Psoas muscle (tissue), 7 donors: ENCODE measurements at regions not wholly inside any gene's neighbourhood (a gene's known extent, or its start where the extent isn't known, plus 50 kb on each side); places are given as distances from the start of the nearest gene placed in this dataset.

Source experiments
- ATAC-seq, 4 donors: fragments of 200-7000 bp; cut with Tn5 transposase; one replicate each; pipeline ENCODE4 v1.9.1; 2020; ENCODE audit warnings: moderate library complexity in 3 of 4, mild to moderate bottlenecking in 2 of 4
- DNase-seq, 2 donors: peaks; one replicate each; pipeline ENCODE4 v3.0.0-alpha.2; 2020
- H3K27ac ChIP-seq: fragments of 200-600 bp; one replicate; pipeline ENCODE4 v1.8.0; 2022
- H3K27me3 ChIP-seq, 3 donors: fragments of 200-600 bp in 1 of 3; one replicate each; pipeline versions ENCODE4 v1.6.1 to v1.8.0; 2013 to 2022; ENCODE audit warnings: low read length in 2 of 3, mild to moderate bottlenecking in 2 of 3, moderate library complexity in 1 of 3; ENCODE audit not compliant: insufficient read depth in 3 of 3
- H3K36me3 ChIP-seq, 2 donors: fragments of 200-600 bp in 1 of 2; one replicate each; pipeline versions ENCODE4 v1.6.1 to v1.8.0; 2013 to 2022; ENCODE audit warnings: low read depth in 1 of 2, mild to moderate bottlenecking in 1 of 2, moderate library complexity in 1 of 2; ENCODE audit not compliant: insufficient read depth in 1 of 2
- H3K4me1 ChIP-seq: fragments of 200-600 bp; one replicate; pipeline ENCODE4 v1.8.0; 2022
- H3K4me3 ChIP-seq: fragments of 200-600 bp; one replicate; pipeline ENCODE4 v1.8.0; 2022; ENCODE audit warnings: mild to moderate bottlenecking
- H3K9me3 ChIP-seq: fragments of 200-600 bp; one replicate; pipeline ENCODE4 v1.8.0; 2022
- CTCF ChIP-seq: fragments of 200-600 bp; IDR thresholded peaks from one replicate; pipeline ENCODE4 v1.8.0; 2022; ENCODE audit warnings: antibody characterized with exemption
- WGBS, 3 donors: extraction: QIAGEN DNeasy Blood & Tissue Kit; methylation state at CpG; one replicate each; pipeline versions ENCODE4 v1.1.6 to v1.1.7; 2013; 5-methylcytosine and 5-hydroxymethylcytosine counted together
- intact Hi-C, 2 donors: fragments of 100-400 bp; cut with DNase I; formaldehyde crosslinking; loops; one replicate each; pipeline versions ENCODE4 v1.11.0 to v1.14.2; 2022
- donor health status: healthy with polysubstance abuse.
- donor health status: DM: no; HTN: no; CAD: no; lungs with moderate emphysema.
- donor health status: Bipolar disorder and iron deficiency.
- donor health status: healthy.
- donor health status: DM: yes; HTN: yes; CAD: no.
- donor health status: DM: no; HTN: no; CAD: no.
- donor health status: DM: yes; HTN: yes; CAD: no.

- Histone ChIP-seq H3K9me3 (no peaks in the 10 kb centered on the region), H3K36me3 (no peaks in the 10 kb centered on the region), H3K27me3 (no peaks in the 10 kb centered on the region), H3K27ac (no peak overlapping the region), H3K4me1 (no peaks in the 10 kb centered on the region), H3K4me3 (no peak overlapping the region)
- 74 to 76% (median 74%) methylated on average over 6 of the region's 6 CpGs for WGBS, 3 donors
- intact Hi-C loops = no loop called here
- TF ChIP-seq CTCF = no peak
- DNase-seq (no peak), ATAC-seq (no peak)
These were observed 685.7 kb upstream of the PIK3C3 start for GRCh38 chr18:41269294-41269693.

- TF ChIP-seq CTCF = no peak
- ATAC-seq = no peak
These were observed 686.8 kb upstream of the PIK3C3 start for GRCh38 chr18:41268271-41268670.

GRCh38 chr18:41266616-41267015, 688.4 kb upstream of the PIK3C3 start:
- TF ChIP-seq CTCF = no peak
- DNase-seq = no peak
- ATAC-seq = no peak
- no peak overlapping the region for H3K4me3 ChIP-seq
- H3K9me3 ChIP-seq = no peaks in the 10 kb centered on the region
- H3K36me3 ChIP-seq = no peaks in the 10 kb centered on the region
- no peak overlapping the region for H3K27ac ChIP-seq
- H3K4me1 ChIP-seq = no peaks in the 10 kb centered on the region
- WGBS, 3 donors = 42 to 46% (median 42%) methylated on average over 3 of the region's 3 CpGs
- H3K27me3 ChIP-seq = no peaks in the 10 kb centered on the region
- intact Hi-C loops = no loop called here

More at GRCh38 chr18:41268271-41268670, 686.8 kb upstream of the PIK3C3 start:
- Histone ChIP-seq H3K36me3 (no peaks in the 10 kb centered on the region), H3K27me3 (no peaks in the 10 kb centered on the region), H3K4me3 (no peak overlapping the region), H3K27ac (no peak overlapping the region), H3K4me1 (no peaks in the 10 kb centered on the region), H3K9me3 (no peaks in the 10 kb centered on the region)
- 85% methylated on average over 2 of the region's 2 CpGs for WGBS, 3 donors
- intact Hi-C loops = no loop called here
- DNase-seq = no peak

- DNase-seq = no peak
- no peak for TF ChIP-seq CTCF
- intact Hi-C loops = no loop called here
These were observed 688.8 kb upstream of the PIK3C3 start for GRCh38 chr18:41266204-41266603.

GRCh38 chr18:41265047-41265446, 690.0 kb upstream of the PIK3C3 start:
- intact Hi-C loops = no loop called here
- H3K4me3 ChIP-seq = no peak overlapping the region
- no peaks in the 10 kb centered on the region for H3K9me3 ChIP-seq
- no peak overlapping the region for H3K27ac ChIP-seq
- WGBS, 3 donors = 54 to 65% (median 59%) methylated on average over 2 of the region's 2 CpGs
- no peaks in the 10 kb centered on the region for H3K4me1 ChIP-seq
- no peak for TF ChIP-seq CTCF
- ATAC-seq = no peak
- DNase-seq = no peak
- H3K27me3 ChIP-seq = no peaks in the 10 kb centered on the region
- no peaks in the 10 kb centered on the region for H3K36me3 ChIP-seq

More at GRCh38 chr18:41266204-41266603, 688.8 kb upstream of the PIK3C3 start:
- Histone ChIP-seq H3K27me3 (no peaks in the 10 kb centered on the region), H3K36me3 (no peaks in the 10 kb centered on the region), H3K4me1 (no peaks in the 10 kb centered on the region), H3K27ac (no peak overlapping the region), H3K4me3 (no peak overlapping the region), H3K9me3 (no peaks in the 10 kb centered on the region)
- 60 to 66% (median 64%) methylated on average over 5 of the region's 5 CpGs for WGBS, 3 donors
- ATAC-seq = no peak
